ENCODE measurements at regions not wholly inside any gene's neighbourhood (a gene's known extent, or its start where the extent isn't known, plus 50 kb on each side); places are given as distances from the start of the nearest gene placed in this dataset.

DNA sequence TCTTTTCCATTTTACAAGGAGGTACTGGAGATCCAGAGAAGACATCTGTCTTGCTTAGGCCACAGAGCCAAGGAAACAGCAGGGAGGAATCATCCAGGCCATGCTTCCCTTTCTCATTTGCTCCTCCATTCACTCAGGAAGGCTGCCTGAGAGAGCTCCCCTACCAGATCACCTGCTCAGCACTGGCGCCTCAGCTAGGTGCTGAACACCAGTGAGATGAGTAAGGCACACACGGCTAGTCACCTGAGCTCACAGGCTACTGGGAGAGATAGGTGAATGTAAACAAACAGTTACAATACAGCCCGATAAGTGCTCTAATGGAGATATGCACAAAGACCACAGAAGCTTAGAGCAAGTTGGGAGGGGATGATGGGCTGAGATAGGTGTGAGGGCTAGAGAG is 149.8 kb upstream of the ARHGEF9 start:
- DNase-seq (ENCODE audit: insufficient read length, low spot score): no peak
- FAIRE-seq: no peak
- TF ChIP-seq POLR2A (IDR thresholded peaks at IDR 0.05; ENCODE audit: low read depth, low read length) (no peak), POLR2AphosphoS5 (IDR thresholded peaks at IDR 0.05; ENCODE audit: low read depth, low read length) (no peak), PAX5 (IDR thresholded peaks at IDR 0.05; ENCODE audit: insufficient read depth, low read length, severe bottlenecking) (no peak), SPI1 (IDR thresholded peaks at IDR 0.05; ENCODE audit: low read depth, low read length) (no peak), TAF1 (IDR thresholded peaks at IDR 0.05; ENCODE audit: low read depth, low read length) (no peak), POU2F2 (IDR thresholded peaks at IDR 0.05; ENCODE audit: low read depth, low read length) (no peak)

DNA sequence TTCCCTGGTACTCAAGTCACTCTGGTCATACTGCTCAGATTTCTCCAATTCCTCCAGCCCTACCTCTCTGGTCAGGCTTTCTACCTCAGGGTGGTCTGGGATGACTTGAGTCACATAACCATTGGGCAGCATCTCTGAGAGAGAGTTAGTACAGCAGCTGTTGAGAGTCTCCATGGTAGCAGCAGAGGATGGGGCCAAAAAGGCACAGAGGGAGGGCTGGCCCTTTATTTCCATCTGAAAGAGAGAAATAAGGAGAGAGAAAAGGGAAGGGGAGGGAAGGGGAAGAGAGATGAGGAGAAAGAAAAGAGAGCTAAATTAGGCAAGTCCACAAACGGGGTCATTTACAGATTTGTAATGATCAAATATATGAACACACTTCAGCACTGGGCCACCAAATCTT is 149.1 kb upstream of the ARHGEF9 start:
- DNase-seq (ENCODE audit: insufficient read length, low spot score): no peak
- no peak for FAIRE-seq
- no peak for TF ChIP-seq TAF1 (IDR thresholded peaks at IDR 0.05; ENCODE audit: low read depth, low read length)
- TF ChIP-seq SPI1 (IDR thresholded peaks at IDR 0.05; ENCODE audit: low read depth, low read length): no peak
- TF ChIP-seq POLR2AphosphoS5 (IDR thresholded peaks at IDR 0.05; ENCODE audit: low read depth, low read length): no peak
- TF ChIP-seq PAX5 (IDR thresholded peaks at IDR 0.05; ENCODE audit: insufficient read depth, low read length, severe bottlenecking): no peak
- TF ChIP-seq POU2F2 (IDR thresholded peaks at IDR 0.05; ENCODE audit: low read depth, low read length): no peak
- no peak for TF ChIP-seq POLR2A (IDR thresholded peaks at IDR 0.05; ENCODE audit: low read depth, low read length)

DNA sequence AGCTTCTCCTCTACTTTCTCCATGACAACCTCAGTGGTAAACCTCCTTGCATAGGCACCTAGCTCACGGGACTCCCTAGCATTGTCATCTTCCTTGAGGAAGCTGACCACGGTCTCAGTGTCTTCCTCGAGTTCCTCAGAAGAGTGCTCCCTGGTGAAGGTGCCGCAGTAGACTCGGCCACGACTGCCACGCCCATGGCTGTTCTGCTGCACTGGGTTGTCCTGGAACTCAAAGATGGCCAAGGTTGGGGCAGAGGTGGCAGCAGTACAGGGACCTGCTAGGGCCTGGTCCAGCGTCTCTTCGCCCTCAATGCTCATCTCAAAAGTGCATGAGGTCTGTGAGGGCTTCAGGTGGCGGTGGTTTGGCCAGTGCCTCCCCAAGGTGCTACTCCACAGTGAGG is 147.9 kb upstream of the ARHGEF9 start:
- DNase-seq (ENCODE audit: insufficient read length, low spot score): no peak
- FAIRE-seq: no peak
- TF ChIP-seq POLR2AphosphoS5 (IDR thresholded peaks at IDR 0.05; ENCODE audit: low read depth, low read length) (no peak), TAF1 (IDR thresholded peaks at IDR 0.05; ENCODE audit: low read depth, low read length) (no peak), POU2F2 (IDR thresholded peaks at IDR 0.05; ENCODE audit: low read depth, low read length) (no peak), SPI1 (IDR thresholded peaks at IDR 0.05; ENCODE audit: low read depth, low read length) (no peak), PAX5 (IDR thresholded peaks at IDR 0.05; ENCODE audit: insufficient read depth, low read length, severe bottlenecking) (no peak), POLR2A (IDR thresholded peaks at IDR 0.05; ENCODE audit: low read depth, low read length) (no peak)

DNA sequence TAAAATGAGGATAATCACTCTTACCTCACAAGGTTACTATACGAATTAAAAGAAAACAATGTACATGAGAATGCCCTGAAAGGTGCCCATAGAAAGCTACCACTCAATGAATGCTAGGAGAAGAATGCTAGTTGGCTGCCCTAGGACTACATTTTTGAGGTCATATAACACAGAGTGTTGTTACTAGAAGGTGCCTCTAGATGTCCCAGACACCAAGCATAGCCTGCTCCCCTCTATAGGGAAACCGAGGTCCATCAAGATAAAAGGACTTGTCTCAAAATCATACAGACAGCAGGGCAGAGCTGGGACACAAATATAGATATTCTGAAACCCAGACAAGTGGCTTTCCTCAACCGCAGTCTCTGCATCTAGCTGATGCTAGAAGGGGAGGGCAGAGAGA is 147.0 kb upstream of the ARHGEF9 start:
- TF ChIP-seq SPI1 (IDR thresholded peaks at IDR 0.05; ENCODE audit: low read depth, low read length): no peak
- TF ChIP-seq TAF1 (IDR thresholded peaks at IDR 0.05; ENCODE audit: low read depth, low read length): no peak
- TF ChIP-seq POU2F2 (IDR thresholded peaks at IDR 0.05; ENCODE audit: low read depth, low read length): no peak
- DNase-seq (ENCODE audit: insufficient read length, low spot score) (no peak), FAIRE-seq (no peak)

DNA sequence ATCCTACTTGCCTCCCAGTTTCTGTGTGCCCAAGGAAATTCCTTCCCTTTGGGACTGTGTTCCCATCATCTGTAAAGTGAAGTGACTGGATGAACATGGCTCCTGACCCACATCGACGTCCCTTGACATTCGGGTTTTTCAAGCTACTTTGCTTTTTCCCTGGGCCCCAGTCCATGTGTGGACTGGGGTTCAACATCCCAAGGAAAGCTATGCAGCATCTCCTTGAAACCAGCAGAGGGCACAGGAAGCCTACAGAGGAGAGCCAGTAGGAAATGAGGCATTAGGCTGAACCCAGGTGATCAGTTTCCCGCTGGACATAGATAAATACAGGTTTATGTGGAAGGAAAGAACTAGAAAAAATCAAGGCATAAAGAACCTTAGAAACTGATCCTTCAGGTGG is 145.1 kb upstream of the ARHGEF9 start:
- DNase-seq (ENCODE audit: insufficient read length, low spot score) (no peak), FAIRE-seq (no peak)
- TF ChIP-seq POLR2AphosphoS5 (IDR thresholded peaks at IDR 0.05; ENCODE audit: low read depth, low read length) (no peak), PAX5 (IDR thresholded peaks at IDR 0.05; ENCODE audit: insufficient read depth, low read length, severe bottlenecking) (no peak), TAF1 (IDR thresholded peaks at IDR 0.05; ENCODE audit: low read depth, low read length) (no peak), POU2F2 (IDR thresholded peaks at IDR 0.05; ENCODE audit: low read depth, low read length) (no peak), POLR2A (IDR thresholded peaks at IDR 0.05; ENCODE audit: low read depth, low read length) (no peak)

DNA sequence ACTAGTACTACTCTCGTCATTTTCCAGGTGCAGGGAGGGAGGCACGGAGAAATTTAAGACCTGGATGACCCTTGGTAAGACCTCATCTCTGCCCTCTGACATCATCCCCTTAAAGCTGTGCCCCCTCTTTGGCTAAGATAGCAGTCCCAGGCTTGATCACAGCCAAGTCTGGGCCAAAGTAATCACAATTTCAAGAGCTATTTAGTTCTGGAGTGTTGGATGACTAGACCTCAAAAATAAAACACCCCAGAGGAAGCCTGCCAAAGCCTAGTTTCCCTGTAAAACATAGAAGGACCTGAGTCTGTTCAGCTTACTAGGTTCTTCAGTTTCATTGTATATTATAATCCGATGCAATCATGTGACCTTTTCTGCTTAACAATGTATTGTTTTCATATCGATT is 144.6 kb upstream of the ARHGEF9 start:
- DNase-seq (ENCODE audit: insufficient read length, low spot score) (no peak), FAIRE-seq (no peak)
- TF ChIP-seq SPI1 (IDR thresholded peaks at IDR 0.05; ENCODE audit: low read depth, low read length) (no peak), POLR2A (IDR thresholded peaks at IDR 0.05; ENCODE audit: low read depth, low read length) (no peak), POU2F2 (IDR thresholded peaks at IDR 0.05; ENCODE audit: low read depth, low read length) (no peak), PAX5 (IDR thresholded peaks at IDR 0.05; ENCODE audit: insufficient read depth, low read length, severe bottlenecking) (no peak), TAF1 (IDR thresholded peaks at IDR 0.05; ENCODE audit: low read depth, low read length) (no peak)

DNA sequence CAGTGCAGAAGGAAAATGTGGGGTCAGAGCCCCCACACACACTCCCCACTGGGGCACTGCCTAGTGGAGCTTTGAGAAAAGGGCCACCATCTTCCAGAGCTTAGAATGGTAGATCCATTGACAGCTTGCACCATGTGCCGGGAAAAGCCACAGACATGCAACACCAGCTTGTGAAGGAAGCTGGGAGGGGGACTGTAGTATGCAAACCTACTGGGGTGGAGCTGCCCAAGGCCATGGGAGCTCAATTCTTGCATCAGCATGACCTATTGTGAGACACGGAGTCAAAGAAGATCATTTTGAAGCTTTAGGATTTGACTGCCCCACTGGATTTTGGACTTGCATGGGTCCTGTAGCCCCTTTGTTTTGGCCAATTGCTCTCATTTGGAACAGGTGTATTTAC is 142.8 kb upstream of the ARHGEF9 start:
- no peak for FAIRE-seq
- TF ChIP-seq POLR2A (IDR thresholded peaks at IDR 0.05; ENCODE audit: low read depth, low read length) (no peak), POU2F2 (IDR thresholded peaks at IDR 0.05; ENCODE audit: low read depth, low read length) (no peak), SPI1 (IDR thresholded peaks at IDR 0.05; ENCODE audit: low read depth, low read length) (no peak), POLR2AphosphoS5 (IDR thresholded peaks at IDR 0.05; ENCODE audit: low read depth, low read length) (no peak)

DNA sequence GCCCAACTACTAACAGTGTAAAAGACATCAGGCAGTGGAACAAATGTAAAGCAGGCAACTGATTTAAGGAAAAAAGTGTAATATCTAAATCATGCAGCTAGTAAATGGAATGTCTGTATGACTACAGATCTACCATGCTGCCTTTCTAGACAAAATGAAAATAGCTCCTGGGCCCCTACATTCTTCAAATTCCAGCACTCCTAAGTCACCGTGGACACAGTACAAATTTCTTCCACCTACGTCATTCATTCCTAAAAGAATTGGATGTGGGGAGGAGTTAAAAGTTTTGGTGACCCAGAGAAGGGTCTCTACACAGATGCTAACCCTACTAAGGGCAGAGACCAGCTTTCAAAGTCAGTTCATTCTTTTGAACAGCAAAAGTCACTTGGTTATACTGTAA is 137.2 kb upstream of the ARHGEF9 start:
- DNase-seq (ENCODE audit: insufficient read length, low spot score): no peak
- FAIRE-seq: no peak
- no peak for TF ChIP-seq TAF1 (IDR thresholded peaks at IDR 0.05; ENCODE audit: low read depth, low read length)
- no peak for TF ChIP-seq PAX5 (IDR thresholded peaks at IDR 0.05; ENCODE audit: insufficient read depth, low read length, severe bottlenecking)
- TF ChIP-seq POU2F2 (IDR thresholded peaks at IDR 0.05; ENCODE audit: low read depth, low read length): no peak
- TF ChIP-seq SPI1 (IDR thresholded peaks at IDR 0.05; ENCODE audit: low read depth, low read length): no peak
- TF ChIP-seq POLR2AphosphoS5 (IDR thresholded peaks at IDR 0.05; ENCODE audit: low read depth, low read length): no peak
- TF ChIP-seq POLR2A (IDR thresholded peaks at IDR 0.05; ENCODE audit: low read depth, low read length): no peak

More for the DNA sequence above, 142.8 kb upstream of the ARHGEF9 start:
- no peak for DNase-seq (ENCODE audit: insufficient read length, low spot score)

DNA sequence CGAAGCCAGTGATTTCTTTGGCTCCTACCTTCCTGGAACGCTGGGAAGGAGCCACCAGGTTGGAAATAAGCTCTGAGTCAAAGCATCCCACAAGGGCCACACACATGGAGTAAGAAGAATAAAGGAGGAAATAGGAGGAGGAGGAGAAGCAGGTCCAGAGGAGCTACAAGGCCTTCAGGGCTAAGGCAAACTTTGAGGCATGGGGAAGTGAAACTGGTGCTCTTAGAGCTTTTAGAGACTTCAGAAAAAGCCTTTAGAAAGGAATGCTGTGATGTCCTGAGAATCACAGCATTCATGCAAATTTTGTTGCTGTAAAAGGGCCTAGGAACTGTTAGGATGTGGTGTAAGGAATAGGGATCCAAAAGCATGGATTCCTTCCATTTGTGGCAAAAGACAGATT is 135.9 kb upstream of the ARHGEF9 start:
- DNase-seq (ENCODE audit: insufficient read length, low spot score) (no peak), FAIRE-seq (no peak)
- peak; percentile 87 for TF ChIP-seq SPI1 (IDR thresholded peaks at IDR 0.05; ENCODE audit: low read depth, low read length)
- TF ChIP-seq POU2F2 (IDR thresholded peaks at IDR 0.05; ENCODE audit: low read depth, low read length): no peak

DNA sequence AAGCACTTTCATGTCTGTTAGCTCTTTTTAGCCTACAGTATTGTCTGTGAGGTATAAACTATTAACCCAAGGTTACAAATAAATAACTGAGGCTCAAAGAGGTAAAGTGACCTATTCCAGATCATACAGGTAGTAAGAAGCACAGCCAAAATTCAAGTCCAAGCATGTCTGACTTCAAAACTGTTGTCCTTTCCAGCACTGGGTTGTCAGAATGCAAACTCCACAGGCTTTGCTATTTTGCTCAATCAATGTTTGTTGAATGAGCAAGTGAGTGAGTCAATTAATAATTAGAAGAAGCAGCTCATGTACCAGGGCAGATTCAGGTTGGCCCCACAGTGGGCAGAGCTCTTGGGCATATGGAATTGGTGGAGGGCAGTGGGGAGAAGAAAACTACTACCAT is 134.1 kb upstream of the ARHGEF9 start:
- TF ChIP-seq SPI1 (IDR thresholded peaks at IDR 0.05; ENCODE audit: low read depth, low read length) (no peak), TAF1 (IDR thresholded peaks at IDR 0.05; ENCODE audit: low read depth, low read length) (no peak), PAX5 (IDR thresholded peaks at IDR 0.05; ENCODE audit: insufficient read depth, low read length, severe bottlenecking) (no peak), POU2F2 (IDR thresholded peaks at IDR 0.05; ENCODE audit: low read depth, low read length) (no peak), POLR2AphosphoS5 (IDR thresholded peaks at IDR 0.05; ENCODE audit: low read depth, low read length) (no peak), POLR2A (IDR thresholded peaks at IDR 0.05; ENCODE audit: low read depth, low read length) (no peak)
- DNase-seq (ENCODE audit: insufficient read length, low spot score) (no peak), FAIRE-seq (no peak)

DNA sequence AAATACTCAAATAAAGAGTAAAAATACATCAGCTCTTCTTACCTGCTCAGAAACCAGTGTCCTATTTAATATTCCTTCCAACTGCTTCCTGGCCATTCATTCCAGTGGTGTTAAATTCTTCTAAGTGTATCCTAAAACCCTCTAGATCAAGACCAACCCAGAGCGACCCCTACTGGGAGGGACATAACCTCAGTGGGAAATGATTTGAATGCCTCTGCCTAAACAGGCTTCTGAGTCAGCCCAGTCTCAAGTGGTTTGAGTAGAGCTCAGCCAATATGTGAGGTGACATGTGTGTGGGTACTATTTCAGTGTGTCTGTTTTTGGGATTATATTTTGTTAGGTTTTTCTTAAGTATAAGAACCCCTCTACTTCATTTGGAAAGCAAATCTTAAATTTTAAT is 133.6 kb upstream of the ARHGEF9 start:
- FAIRE-seq: no peak

More for the DNA sequence above, 133.6 kb upstream of the ARHGEF9 start:
- TF ChIP-seq SPI1 (IDR thresholded peaks at IDR 0.05; ENCODE audit: low read depth, low read length) (no peak), POU2F2 (IDR thresholded peaks at IDR 0.05; ENCODE audit: low read depth, low read length) (no peak), TAF1 (IDR thresholded peaks at IDR 0.05; ENCODE audit: low read depth, low read length) (no peak), PAX5 (IDR thresholded peaks at IDR 0.05; ENCODE audit: insufficient read depth, low read length, severe bottlenecking) (no peak), POLR2A (IDR thresholded peaks at IDR 0.05; ENCODE audit: low read depth, low read length) (no peak), POLR2AphosphoS5 (IDR thresholded peaks at IDR 0.05; ENCODE audit: low read depth, low read length) (no peak)
- DNase-seq (ENCODE audit: insufficient read length, low spot score): no peak

All from GM12891 (cell line).